ENCODE measurements at regions not wholly inside any gene's neighbourhood (a gene's known extent, or its start where the extent isn't known, plus 50 kb on each side); places are given as distances from the start of the nearest gene placed in this dataset.
"Not testable (repeated sequence)": the region's sequence is repeated elsewhere in the genome, so short reads cannot be mapped to it uniquely, and the experiment has no call there.

GRCh38 chr14:105981517-105982302 lies 455.3 kb downstream of the TMEM121 start:
- not testable (repeated sequence) for FAIRE-seq

- no peak for FAIRE-seq
These were observed 456.3 kb downstream of the TMEM121 start for GRCh38 chr14:105982664-105983063.

- no peak for FAIRE-seq
These were observed 460.5 kb downstream of the TMEM121 start for GRCh38 chr14:105986894-105987284.

GRCh38 chr14:105987563-105987962 lies 461.2 kb downstream of the TMEM121 start:
- FAIRE-seq: no peak

GRCh38 chr14:105989566-105990302 lies 463.4 kb downstream of the TMEM121 start:
- FAIRE-seq: no peak

- FAIRE-seq: not testable (repeated sequence)
These were observed 465.3 kb downstream of the TMEM121 start for GRCh38 chr14:105991677-105992076.

GRCh38 chr14:105993814-105994213 lies 467.4 kb downstream of the TMEM121 start:
- no peak for FAIRE-seq

GRCh38 chr14:105995011-105995710 lies 468.8 kb downstream of the TMEM121 start:
- not testable (repeated sequence) for FAIRE-seq

- not testable (repeated sequence) for FAIRE-seq
These were observed 472.2 kb downstream of the TMEM121 start for GRCh38 chr14:105998597-105998996.

GRCh38 chr14:105999361-106000028 lies 473.1 kb downstream of the TMEM121 start:
- no peak for FAIRE-seq

GRCh38 chr14:106000029-106000511 lies 473.7 kb downstream of the TMEM121 start:
- not testable (repeated sequence) for FAIRE-seq

- not testable (repeated sequence) for FAIRE-seq
These were observed 474.9 kb downstream of the TMEM121 start for GRCh38 chr14:106001277-106001676.

GRCh38 chr14:106003351-106003750 lies 477.0 kb downstream of the TMEM121 start:
- FAIRE-seq: no peak

GRCh38 chr14:106004937-106005795 lies 478.8 kb downstream of the TMEM121 start:
- not testable (repeated sequence) for FAIRE-seq

- FAIRE-seq: not testable (repeated sequence)
These were observed 479.7 kb downstream of the TMEM121 start for GRCh38 chr14:106006043-106006442.

- not testable (repeated sequence) for FAIRE-seq
These were observed 480.3 kb downstream of the TMEM121 start for GRCh38 chr14:106006716-106007115.

GRCh38 chr14:106010783-106011182 lies 484.4 kb downstream of the TMEM121 start:
- FAIRE-seq: no peak

- FAIRE-seq: not testable (repeated sequence)
These were observed 485.4 kb downstream of the TMEM121 start for GRCh38 chr14:106011631-106012360.

- FAIRE-seq: not testable (repeated sequence)
These were observed 486.0 kb downstream of the TMEM121 start for GRCh38 chr14:106012361-106012725.

- FAIRE-seq: no peak
These were observed 487.5 kb downstream of the TMEM121 start for GRCh38 chr14:106013879-106014376.

- FAIRE-seq: not testable (repeated sequence)
These were observed 491.6 kb downstream of the TMEM121 start for GRCh38 chr14:106017952-106018351.
